GM12872 (cell line): ENCODE measurements at regions not wholly inside any gene's neighbourhood (a gene's known extent, or its start where the extent isn't known, plus 50 kb on each side); places are given as distances from the start of the nearest gene placed in this dataset.

Source experiments
- CTCF ChIP-seq: IDR thresholded peaks from 3 replicates; pipeline ENCODE4 v1.5.1; 2011; ENCODE audit warnings: low read depth, mild to moderate bottlenecking, low read length, moderate library complexity; ENCODE audit not compliant: insufficient read depth

GRCh38 chr1:81690676-81691453, 109.9 kb upstream of the ADGRL2 start:
- TF ChIP-seq CTCF: no peak

DNA sequence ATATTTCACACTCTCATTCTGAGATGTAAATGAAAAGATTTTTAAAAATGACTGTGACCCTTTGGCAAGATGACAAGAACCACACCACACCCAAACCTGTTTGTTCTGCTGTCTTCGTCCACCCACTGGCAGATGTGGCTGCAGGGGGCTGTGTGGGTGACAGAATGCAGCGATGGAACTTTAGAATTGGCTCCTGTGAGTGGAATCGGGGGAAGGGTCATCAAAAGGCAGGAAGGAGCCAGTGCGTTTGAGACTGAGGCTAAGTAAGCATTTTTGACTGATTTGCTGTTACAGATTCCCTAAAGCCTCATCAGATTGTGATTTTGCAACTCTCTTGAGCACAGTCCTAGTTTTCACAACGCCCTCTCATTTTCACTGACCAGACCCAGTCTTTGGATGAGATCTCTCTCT, 111.2 kb upstream of the ADGRL2 start:
- TF ChIP-seq CTCF: no peak

GRCh38 chr1:81682490-81682889, 118.2 kb upstream of the ADGRL2 start:
- no peak for TF ChIP-seq CTCF

- no peak for TF ChIP-seq CTCF
Measured at GRCh38 chr1:81681601-81682266, 119.0 kb upstream of the ADGRL2 start.

DNA sequence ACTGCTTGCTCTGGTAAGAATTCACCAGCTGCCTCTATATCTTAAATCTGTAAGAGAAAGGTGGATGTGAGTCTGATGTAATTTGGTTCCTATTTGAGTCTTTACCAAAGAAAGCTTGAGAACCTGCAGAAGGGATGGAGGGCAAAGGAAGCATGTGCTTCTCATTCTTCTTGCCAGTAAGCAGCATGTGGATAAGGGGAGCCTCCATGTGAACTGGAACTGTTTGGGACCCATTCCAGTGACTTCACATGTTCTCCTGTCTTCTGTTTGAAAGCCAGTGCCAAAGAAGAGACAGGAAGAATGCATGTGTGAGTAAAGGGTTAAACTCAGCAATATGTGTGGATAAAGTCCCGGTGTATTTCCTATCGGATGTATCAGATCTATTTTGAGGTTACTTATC, 119.6 kb upstream of the ADGRL2 start:
- TF ChIP-seq CTCF: no peak

DNA sequence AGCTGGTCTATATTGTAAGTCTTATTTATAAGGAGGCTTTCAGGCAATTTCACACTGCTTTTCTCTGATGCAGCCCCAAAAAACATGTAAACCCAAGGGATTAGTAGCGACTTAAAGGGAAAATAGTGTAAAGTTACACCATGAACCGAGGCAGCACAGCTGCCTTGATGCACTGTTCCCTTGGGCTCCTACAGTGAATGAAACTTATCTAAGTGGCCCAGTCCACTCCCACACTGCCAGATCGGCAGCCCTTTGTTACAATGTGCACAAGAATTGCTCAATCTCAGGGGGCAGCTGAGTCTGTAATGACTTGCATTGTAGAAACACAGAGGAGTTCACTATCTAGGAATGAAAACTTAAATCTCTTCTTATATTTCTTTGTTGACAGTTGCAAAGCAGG, 120.8 kb upstream of the ADGRL2 start:
- TF ChIP-seq CTCF: no peak

GRCh38 chr1:81678779-81679178, 122.0 kb upstream of the ADGRL2 start:
- TF ChIP-seq CTCF: no peak
